ENCODE measurements at regions not wholly inside any gene's neighbourhood (a gene's known extent, or its start where the extent isn't known, plus 50 kb on each side); places are given as distances from the start of the nearest gene placed in this dataset.

GRCh38 chr4:152176627-152177214, 359.2 kb downstream of the FBXW7 start:
- no peak overlapping the region for H3K4me3 ChIP-seq (ENCODE audit: low read length)
- DNase-seq (ENCODE audit: low read depth): peak; percentile 10
- TF ChIP-seq CTCF (IDR thresholded peaks at IDR 0.05; ENCODE audit: insufficient read depth, low read depth, low read length, missing control alignments): no peak

GRCh38 chr4:152175586-152175985, 360.3 kb downstream of the FBXW7 start:
- TF ChIP-seq CTCF (IDR thresholded peaks at IDR 0.05; ENCODE audit: insufficient read depth, low read depth, low read length, missing control alignments): no peak
- no peak overlapping the region for H3K4me3 ChIP-seq (ENCODE audit: low read length)
- no peak for DNase-seq (ENCODE audit: low read depth)

- DNase-seq (ENCODE audit: low read depth): no peak
- H3K4me3 ChIP-seq (ENCODE audit: low read length): no peak overlapping the region
- TF ChIP-seq CTCF (IDR thresholded peaks at IDR 0.05; ENCODE audit: insufficient read depth, low read depth, low read length, missing control alignments): no peak
Observed at GRCh38 chr4:152172146-152172545, 363.7 kb downstream of the FBXW7 start.

GRCh38 chr4:152171556-152171955, 364.3 kb downstream of the FBXW7 start:
- TF ChIP-seq CTCF (IDR thresholded peaks at IDR 0.05; ENCODE audit: insufficient read depth, low read depth, low read length, missing control alignments): no peak
- H3K4me3 ChIP-seq (ENCODE audit: low read length): no peak overlapping the region
- DNase-seq (ENCODE audit: low read depth): no peak

- H3K4me3 ChIP-seq (ENCODE audit: low read length): no peak overlapping the region
- DNase-seq (ENCODE audit: low read depth): no peak
- TF ChIP-seq CTCF (IDR thresholded peaks at IDR 0.05; ENCODE audit: insufficient read depth, low read depth, low read length, missing control alignments): no peak
Observed at GRCh38 chr4:152169683-152170082, 366.2 kb downstream of the FBXW7 start.

GRCh38 chr4:152168987-152169616, 366.8 kb downstream of the FBXW7 start:
- H3K4me3 ChIP-seq (ENCODE audit: low read length): no peak overlapping the region
- peak; percentile 24 for DNase-seq (ENCODE audit: low read depth)
- no peak for TF ChIP-seq CTCF (IDR thresholded peaks at IDR 0.05; ENCODE audit: insufficient read depth, low read depth, low read length, missing control alignments)

GRCh38 chr4:152166567-152166966, 369.3 kb downstream of the FBXW7 start:
- TF ChIP-seq CTCF (IDR thresholded peaks at IDR 0.05; ENCODE audit: insufficient read depth, low read depth, low read length, missing control alignments): no peak
- no peak overlapping the region for H3K4me3 ChIP-seq (ENCODE audit: low read length)
- peak; percentile 36 for DNase-seq (ENCODE audit: low read depth)

All from epithelial cell of esophagus (primary cell).